HG02678 (cell line): ENCODE measurements at regions not wholly inside any gene's neighbourhood (a gene's known extent, or its start where the extent isn't known, plus 50 kb on each side); places are given as distances from the start of the nearest gene placed in this dataset.

Source experiments
- ATAC-seq: cut with Tn5 transposase; IDR thresholded peaks from one replicate; pipeline ENCODE4 v1.9.1; 2021; ENCODE audit warnings: mild to moderate bottlenecking, moderate library complexity; ENCODE audit not compliant: unreplicated experiment

DNA sequence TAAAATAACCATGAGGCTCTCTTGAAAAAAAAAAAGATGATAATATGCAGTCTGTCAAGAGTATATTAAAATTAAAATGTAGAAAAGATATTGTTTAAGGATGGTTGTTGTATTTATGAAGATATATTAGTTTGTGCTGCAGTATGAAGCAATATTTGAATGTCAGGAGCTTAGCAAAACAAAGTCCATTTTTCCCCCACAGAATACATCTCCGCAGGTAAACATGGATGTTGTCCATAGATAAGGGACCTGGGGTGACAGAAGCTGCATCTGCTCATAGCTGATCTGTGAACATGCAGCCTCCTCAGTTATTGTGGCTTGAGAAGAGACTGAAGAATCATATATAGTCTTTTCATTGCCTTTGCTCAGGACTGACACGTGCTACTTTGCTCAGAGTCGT lies 366.1 kb upstream of the MMADHC start:
- ATAC-seq = no peak

GRCh38 chr2:149931486-149931885 lies 343.9 kb upstream of the MMADHC start:
- ATAC-seq = no peak

- no peak for ATAC-seq
These were observed 340.4 kb upstream of the MMADHC start for GRCh38 chr2:149928011-149928410.

GRCh38 chr2:149926149-149926548 lies 338.6 kb upstream of the MMADHC start:
- ATAC-seq = no peak

DNA sequence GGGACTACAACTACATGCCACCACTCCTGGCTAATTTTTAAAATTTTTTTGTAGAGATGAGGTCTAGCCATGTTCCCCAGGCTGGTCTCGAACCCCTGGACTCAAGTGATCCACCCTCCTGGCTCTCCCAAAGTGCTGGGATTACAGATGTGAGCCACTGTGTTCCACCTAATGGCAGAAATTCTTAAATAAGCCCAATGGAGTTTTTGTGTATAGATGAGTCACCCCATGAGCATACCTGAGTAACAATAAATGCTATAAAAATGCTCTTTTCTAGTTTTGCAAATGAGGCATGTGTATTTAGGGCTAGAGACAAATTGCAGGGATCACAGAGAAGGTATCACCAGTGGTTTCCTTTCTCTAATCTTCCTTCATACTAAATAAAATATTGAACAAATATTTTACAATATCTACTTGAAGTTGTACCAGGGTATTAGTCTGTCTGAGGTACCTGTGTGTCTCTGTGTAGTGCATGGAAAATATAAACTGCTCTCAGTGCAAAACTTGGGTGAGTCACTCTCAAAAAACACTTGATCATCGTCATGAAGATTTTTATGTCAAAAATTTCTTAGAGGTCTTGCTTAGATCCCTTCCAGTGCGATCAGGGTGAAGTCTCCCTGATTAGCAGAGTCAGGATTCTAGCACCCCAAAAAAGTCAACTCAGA lies 337.1 kb upstream of the MMADHC start:
- ATAC-seq = no peak

DNA sequence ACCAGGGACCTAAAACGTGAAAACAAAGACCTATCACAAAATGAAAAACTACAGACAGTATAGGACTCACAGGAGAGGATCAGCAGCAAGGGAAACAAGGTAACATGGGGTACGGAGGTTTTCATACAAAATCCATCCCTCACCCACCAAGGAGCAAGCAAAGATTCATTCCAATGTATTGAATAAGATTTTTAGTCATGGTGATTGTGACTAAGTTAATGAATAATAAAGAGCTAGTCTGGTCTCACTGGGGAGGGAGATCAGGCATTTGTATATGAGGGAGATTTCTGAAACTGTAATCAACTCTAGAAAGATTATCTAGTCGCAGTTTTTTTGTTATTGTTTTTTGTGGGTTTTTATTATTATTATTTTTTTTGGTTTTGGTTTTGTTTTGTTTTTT lies 336.5 kb upstream of the MMADHC start:
- no peak for ATAC-seq

- ATAC-seq = no peak
These were observed 334.5 kb upstream of the MMADHC start for GRCh38 chr2:149921911-149922616.

GRCh38 chr2:149920389-149920788 lies 332.8 kb upstream of the MMADHC start:
- no peak for ATAC-seq

GRCh38 chr2:149915151-149915550 lies 327.6 kb upstream of the MMADHC start:
- no peak for ATAC-seq

GRCh38 chr2:149908726-149909683 lies 321.4 kb upstream of the MMADHC start:
- ATAC-seq = no peak

DNA sequence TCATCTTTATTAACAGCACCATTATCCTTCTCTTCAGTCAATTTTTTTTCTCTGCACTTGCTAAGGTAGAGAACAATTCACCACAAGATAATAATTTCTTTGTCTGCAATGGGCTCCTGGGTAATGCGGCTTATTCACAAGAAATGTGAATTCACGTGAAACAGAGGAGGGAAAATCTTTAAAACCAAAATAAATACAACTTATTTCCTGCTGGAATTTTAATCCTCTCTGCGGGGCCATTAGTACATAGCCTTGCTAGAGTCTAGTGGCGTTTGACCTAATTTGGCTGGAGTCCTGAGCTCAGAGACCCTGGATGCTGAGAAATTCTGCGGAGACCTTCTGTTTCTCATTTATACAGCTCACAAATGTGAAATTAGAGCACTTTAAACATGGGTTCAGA lies 319.3 kb upstream of the MMADHC start:
- ATAC-seq = no peak

GRCh38 chr2:149904352-149905175 lies 317.0 kb upstream of the MMADHC start:
- no peak for ATAC-seq

DNA sequence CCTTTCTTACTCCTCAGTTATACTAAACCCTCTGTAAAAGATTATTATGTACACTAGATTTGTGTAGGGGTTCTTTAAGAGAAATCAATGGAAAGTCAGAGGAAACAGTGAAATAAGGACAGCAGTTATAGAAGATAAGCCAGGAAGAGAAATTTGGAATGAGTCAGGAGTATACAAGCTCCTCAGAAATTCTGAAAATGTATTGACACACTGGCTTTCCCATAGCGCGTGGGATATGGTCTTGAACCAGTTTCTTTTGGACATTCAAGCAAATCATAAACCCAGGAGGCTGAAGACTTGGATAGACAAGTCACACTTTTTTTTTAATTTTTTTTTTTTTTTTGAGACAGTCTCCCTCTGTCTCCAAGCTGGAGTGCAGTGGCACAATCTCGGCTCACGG lies 316.1 kb upstream of the MMADHC start:
- no peak for ATAC-seq

- no peak for ATAC-seq
These were observed 314.5 kb upstream of the MMADHC start for GRCh38 chr2:149902081-149902480.

DNA sequence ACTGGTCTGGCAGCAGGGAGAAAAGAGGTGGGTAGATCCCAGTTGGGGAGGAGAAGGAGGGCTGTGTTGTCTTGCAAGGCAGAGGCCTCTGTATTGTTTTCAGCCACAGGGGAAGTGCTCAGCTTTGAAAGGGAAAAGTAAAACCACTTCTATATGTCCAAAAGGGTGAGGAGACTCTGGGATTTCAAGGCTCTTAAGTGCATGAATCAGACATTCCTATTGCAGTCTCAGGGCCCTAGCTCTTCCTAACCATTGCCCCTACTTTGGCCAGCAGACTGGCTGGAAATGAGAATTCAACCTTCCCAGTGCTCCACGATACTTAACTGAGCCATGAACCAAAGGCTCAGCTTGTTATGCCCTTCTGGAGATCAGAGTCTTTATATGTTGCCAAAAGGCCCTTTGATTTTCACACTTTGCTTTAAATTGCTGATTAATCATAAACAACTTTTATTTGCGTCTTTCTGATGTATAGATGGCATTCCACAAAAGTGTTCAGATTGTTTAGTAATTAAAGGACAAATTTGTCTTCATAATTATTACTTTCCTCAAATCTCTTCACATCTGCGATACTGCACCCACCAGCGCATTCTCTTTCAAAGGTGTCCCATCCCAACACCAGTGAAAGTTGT lies 313.8 kb upstream of the MMADHC start:
- no peak for ATAC-seq

DNA sequence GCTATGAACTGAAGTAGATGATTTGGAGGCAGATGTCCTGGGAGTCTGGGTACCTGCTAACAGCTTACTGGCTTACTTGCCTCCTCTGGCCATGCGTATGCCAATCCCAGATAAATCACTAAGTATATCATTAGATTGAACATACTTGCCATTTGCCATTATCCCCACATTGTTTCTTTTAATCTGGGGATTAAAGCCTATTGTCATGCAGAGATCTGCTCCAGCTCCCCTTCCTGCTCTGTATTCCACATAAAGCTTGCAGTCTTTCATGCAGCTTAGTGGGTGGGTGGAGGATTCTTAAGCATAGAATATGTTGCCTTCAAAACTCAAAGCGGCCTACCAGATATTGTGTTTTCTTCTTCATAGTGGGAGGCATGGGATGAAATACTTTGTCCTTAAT lies 311.8 kb upstream of the MMADHC start:
- ATAC-seq = no peak

GRCh38 chr2:149894760-149895159 lies 307.2 kb upstream of the MMADHC start:
- ATAC-seq = no peak

- ATAC-seq = no peak
These were observed 306.7 kb upstream of the MMADHC start for GRCh38 chr2:149894226-149894625.

DNA sequence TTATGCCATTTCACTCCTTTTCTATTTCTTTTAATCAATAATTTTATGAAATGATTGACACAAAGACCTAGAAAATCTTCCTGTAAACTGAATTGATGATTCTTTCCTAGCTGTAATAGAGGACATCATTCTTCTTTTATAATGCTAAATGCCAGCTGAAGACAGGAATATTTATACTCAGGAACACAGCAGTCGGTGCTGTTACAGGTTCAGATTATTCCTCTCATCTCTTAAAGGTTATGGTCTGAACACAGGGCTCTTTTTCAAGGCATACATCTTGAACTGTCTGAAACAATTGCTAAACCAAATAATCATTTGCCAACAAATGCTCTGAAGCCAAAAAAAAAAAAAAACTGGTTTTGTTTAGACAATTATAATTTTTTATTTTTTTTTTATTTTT lies 305.0 kb upstream of the MMADHC start:
- no peak for ATAC-seq

- no peak for ATAC-seq
These were observed 298.4 kb upstream of the MMADHC start for GRCh38 chr2:149885946-149886345.
